GM12878 (cell line): ENCODE measurements at regions not wholly inside any gene's neighbourhood (a gene's known extent, or its start where the extent isn't known, plus 50 kb on each side); places are given as distances from the start of the nearest gene placed in this dataset.

Experiments used
- ATAC-seq: fragments of 200-7000 bp; cut with Tn5 transposase; 3 replicates; pipeline ENCODE4 v1.9.1; 2020; ENCODE audit warnings: mild to moderate bottlenecking, moderate library complexity
- BruUV-seq: library from RNA; stranded (reverse); fragments of 400-500 nt; replicated peaks from 2 replicates; lab custom pipeline; 2021; lab: Mats Ljungman, UMichigan
- CTCF ChIA-PET: fragments of 300-600 bp; sonication (Branson Sonifier 250); formaldehyde crosslinking; extraction: SDS; loops from one replicate; lab custom pipeline; 2021; ENCODE audit warnings: inconsistent platforms; lab: Yijun Ruan, JAX
- POLR2A ChIA-PET: fragments of 350-600 bp; formaldehyde crosslinking; extraction: SDS; loops from one replicate; lab custom pipeline; 2021; ENCODE audit warnings: inconsistent platforms; lab: Charles Lee
- RAD21 ChIA-PET: fragments of 300-600 bp; sonication (Branson Sonifier 250); formaldehyde crosslinking; loops from one replicate; lab custom pipeline; 2023; ENCODE audit warnings: antibody characterized with exemption; ENCODE audit not compliant: unreplicated experiment; lab: Charles Lee
- SMC1A ChIA-PET: fragments of 300-600 bp; sonication (Branson Sonifier 250); formaldehyde crosslinking; loops from one replicate; lab custom pipeline; 2023; ENCODE audit not compliant: unreplicated experiment, uncharacterized antibody; lab: Charles Lee
- DNase-seq: peaks from one replicate; pipeline ENCODE4 v3.0.0-alpha.2; 2011; ENCODE audit warnings: low read depth, low spot score
- FAIRE-seq: peaks from 3 replicates; lab custom pipeline; 2011; peaks lifted over from hg19 to GRCh38; lab: Jason Lieb, UNC
- H2AFZ ChIP-seq: 2 replicates; pipeline ENCODE4 v1.6.0; 2011; ENCODE audit warnings: low read depth, low read length, control low read depth; ENCODE audit not compliant: control insufficient read depth
- H3K27ac ChIP-seq: 2 replicates; pipeline ENCODE4 v1.5.1; 2011; ENCODE audit warnings: control low read depth; ENCODE audit not compliant: control insufficient read depth, insufficient read depth
- H3K27me3 ChIP-seq, 2 experiments: replicated peaks in 1 of 2; 2 replicates each; pipeline versions ENCODE4 v1.6.0 to v1.6.1; 2011; ENCODE audit warnings: low read length in 1 of 2; ENCODE audit not compliant: control insufficient read depth in 2 of 2, insufficient read depth in 2 of 2
- H3K36me3 ChIP-seq, 2 experiments: 2 replicates each; pipeline ENCODE4 v1.5.1; 2011; ENCODE audit warnings: low read length in 1 of 2; ENCODE audit not compliant: control insufficient read depth in 2 of 2, insufficient read depth in 2 of 2
- H3K4me1 ChIP-seq: 2 replicates; pipeline ENCODE4 v1.6.1; 2011; ENCODE audit warnings: mild to moderate bottlenecking, low read length, moderate library complexity, mixed read lengths; ENCODE audit not compliant: control insufficient read depth, insufficient read depth
- H3K4me2 ChIP-seq: 2 replicates; pipeline ENCODE4 v1.6.0; 2011; ENCODE audit warnings: control low read depth; ENCODE audit not compliant: control insufficient read depth, insufficient read depth
- H3K4me3 ChIP-seq: fragments of 200-600 bp; sonication (generic); 2 replicates; pipeline ENCODE4 v1.5.1; 2016
- H3K79me2 ChIP-seq: 2 replicates; pipeline ENCODE4 v1.6.0; 2011; ENCODE audit warnings: low read length; ENCODE audit not compliant: control insufficient read depth, insufficient read depth
- H3K9ac ChIP-seq: 2 replicates; pipeline ENCODE4 v1.8.0; 2011; ENCODE audit warnings: low read length, control low read depth, mixed read lengths; ENCODE audit not compliant: control insufficient read depth, insufficient read depth
- H3K9me3 ChIP-seq: replicated peaks from 3 replicates; pipeline ENCODE4 v1.5.1; 2011; ENCODE audit warnings: mild to moderate bottlenecking, low read length; ENCODE audit not compliant: control insufficient read depth, insufficient read depth
- H4K20me1 ChIP-seq: 2 replicates; pipeline ENCODE4 v1.6.0; 2011; ENCODE audit not compliant: control insufficient read depth, insufficient read depth
- EGR1 ChIP-seq, 2 experiments: IDR thresholded peaks; 1 replicate in 1 of 2; 2 replicates in 1 of 2; pipeline ENCODE4 v1.6.1; 2011 to 2012; ENCODE audit warnings: low read depth in 2 of 2, low read length in 2 of 2, borderline replicate concordance in 1 of 2, mild to moderate bottlenecking in 1 of 2, moderate library complexity in 1 of 2
- FOXK2 ChIP-seq: fragments of 450-650 bp; IDR thresholded peaks from 2 replicates; pipeline ENCODE4 v1.6.1; 2017; ENCODE audit warnings: mild to moderate bottlenecking, moderate library complexity
- KLF5 ChIP-seq: fragments of 450-650 bp; IDR thresholded peaks from 2 replicates; pipeline ENCODE4 v1.6.1; 2014; ENCODE audit warnings: mild to moderate bottlenecking; ENCODE audit not compliant: partially characterized antibody
- MAX ChIP-seq: IDR thresholded peaks from 2 replicates; pipeline ENCODE4 v1.6.1; 2012; ENCODE audit warnings: low read depth, low read length, improper control_type of control experiment
- PBX3 ChIP-seq: IDR thresholded peaks from 2 replicates; pipeline ENCODE4 v1.6.1; 2011; ENCODE audit warnings: mild to moderate bottlenecking, low read depth, low read length, moderate library complexity; ENCODE audit not compliant: insufficient replicate concordance
- SP1 ChIP-seq: IDR thresholded peaks from one replicate; pipeline ENCODE4 v1.6.1; 2011; ENCODE audit warnings: low read depth, low read length
- USF1 ChIP-seq: IDR thresholded peaks from 2 replicates; pipeline ENCODE4 v1.6.1; 2011; ENCODE audit warnings: borderline replicate concordance, low read depth, mild to moderate bottlenecking, moderate library complexity, mixed read lengths, low read length; ENCODE audit not compliant: insufficient read depth; ENCODE audit errors: extremely low read length
- YY1 ChIP-seq: IDR thresholded peaks from 2 replicates; pipeline ENCODE4 v1.6.1; 2011; ENCODE audit warnings: low read depth, mild to moderate bottlenecking, low read length
- ZNF217 ChIP-seq: fragments of 450-650 bp; IDR thresholded peaks from 2 replicates; pipeline ENCODE4 v1.6.1; 2017; ENCODE audit warnings: antibody characterized with exemption, mild to moderate bottlenecking
- WGBS: methylation state at CpG from one replicate; pipeline ENCODE4 v1.1.6; 2016; ENCODE audit warnings: low lambda C conversion rate; ENCODE audit not compliant: insufficient replicate concordance, insufficient coverage; ENCODE audit errors: missing lambda C conversion rate; 5-methylcytosine and 5-hydroxymethylcytosine counted together
- in situ Hi-C: fragments of 300-500 bp; cut with MboI; formaldehyde crosslinking; loops from 9 replicates; pipeline ENCODE4 v1.14.3; 2018; ENCODE audit warnings: mixed read lengths
- intact Hi-C: fragments of 100-400 bp; cut with micrococcal nuclease; formaldehyde crosslinking; loops from one replicate; pipeline ENCODE4 v1.14.2; 2022; ENCODE audit not compliant: unreplicated experiment

GRCh38 chr1:239868058-239868832 lies 223.4 kb upstream of the FMN2 start (continued):
- TF ChIP-seq SP1, result no peak
- TF ChIP-seq FOXK2, result no peak
- no peak for TF ChIP-seq PBX3
- TF ChIP-seq ZNF217, result no peak
- TF ChIP-seq EGR1 (IDR thresholded peaks at IDR 0.05; ENCODE audit: borderline replicate concordance in 1 of 2, low read depth in 2 of 2, low read length in 2 of 2), result no peak
- TF ChIP-seq MAX, result no peak

- SMC1A ChIA-PET, result no interaction called here
- H3K27me3 ChIP-seq, result no peaks in the 10 kb centered on the region
- H3K4me3 ChIP-seq, result no peak overlapping the region
- H2AFZ ChIP-seq, result no peak overlapping the region
- POLR2A ChIA-PET, result no interaction called here
- H3K9me3 ChIP-seq, result no peaks in the 10 kb centered on the region
- FAIRE-seq, result no peak
- intact Hi-C loops (no loop called here), in situ Hi-C loops (no loop called here)
- no TSS peak for BruUV-seq
- CTCF ChIA-PET, result no interaction called here
- no peaks in the 10 kb centered on the region for H4K20me1 ChIP-seq
- H3K36me3 ChIP-seq, result no peaks in the 10 kb centered on the region
- 14% methylated on average over 6 of the region's 6 CpGs for WGBS
- RAD21 ChIA-PET, result no interaction called here
- H3K9ac ChIP-seq, result no peak overlapping the region
- no peak for ATAC-seq
- H3K79me2 ChIP-seq, result no peaks in the 10 kb centered on the region
- no peaks in the 10 kb centered on the region for H3K4me1 ChIP-seq
- H3K27ac ChIP-seq, result no peak overlapping the region
- no peak overlapping the region for H3K4me2 ChIP-seq
- DNase-seq, result no peak
- TF ChIP-seq YY1, result no peak
- no peak for TF ChIP-seq USF1
- no peak for TF ChIP-seq KLF5
These were observed 221.5 kb upstream of the FMN2 start for GRCh38 chr1:239870194-239870593.
